Endodermal cell (in vitro differentiated cells): ENCODE measurements at regions not wholly inside any gene's neighbourhood (a gene's known extent, or its start where the extent isn't known, plus 50 kb on each side); places are given as distances from the start of the nearest gene placed in this dataset.

Experiments used
- DNase-seq: peaks from one replicate; pipeline ENCODE4 v3.0.0-alpha.2; 2017
- H3K27ac ChIP-seq: 2 replicates; pipeline ENCODE4 v1.5.1; 2013; ENCODE audit warnings: mild to moderate bottlenecking, low read depth, low read length, moderate library complexity
- H3K27me3 ChIP-seq: 2 replicates; pipeline ENCODE4 v1.6.1; 2013; ENCODE audit warnings: mild to moderate bottlenecking, low read length, moderate library complexity; ENCODE audit not compliant: insufficient read depth, control insufficient read depth, poor library complexity, severe bottlenecking
- H3K36me3 ChIP-seq: 2 replicates; pipeline ENCODE4 v1.7.0; 2013; ENCODE audit warnings: mild to moderate bottlenecking, low read length, moderate library complexity; ENCODE audit not compliant: control insufficient read depth, insufficient read depth
- H3K4me1 ChIP-seq: one replicate; pipeline ENCODE4 v1.7.0; 2013; ENCODE audit warnings: low read length; ENCODE audit not compliant: control insufficient read depth, insufficient read depth
- H3K4me3 ChIP-seq: 2 replicates; pipeline ENCODE4 v1.5.1; 2013; ENCODE audit warnings: mild to moderate bottlenecking, low read length, moderate library complexity
- H3K9ac ChIP-seq: 2 replicates; pipeline ENCODE4 v1.6.1; 2013; ENCODE audit warnings: mild to moderate bottlenecking, low read length, moderate library complexity; ENCODE audit not compliant: poor library complexity, severe bottlenecking; ENCODE audit errors: extremely low read depth
- H3K9me3 ChIP-seq: 2 replicates; pipeline ENCODE4 v1.6.1; 2013; ENCODE audit warnings: mild to moderate bottlenecking, low read length, moderate library complexity; ENCODE audit not compliant: control insufficient read depth
- H3K27ac Mint-ChIP-seq: 2 replicates; pipeline ENCODE4 v1.8.0; 2020; ENCODE audit warnings: mixed read lengths
- H3K27me3 Mint-ChIP-seq: 2 replicates; pipeline ENCODE4 v1.8.0; 2021; ENCODE audit warnings: mild to moderate bottlenecking, mixed read lengths; ENCODE audit not compliant: insufficient read depth
- H3K36me3 Mint-ChIP-seq: 2 replicates; pipeline ENCODE4 v1.8.0; 2020; ENCODE audit warnings: low read depth, mixed read lengths
- H3K4me1 Mint-ChIP-seq: 2 replicates; pipeline ENCODE4 v1.8.0; 2020; ENCODE audit warnings: mixed read lengths
- H3K4me3 Mint-ChIP-seq: 2 replicates; pipeline ENCODE4 v1.8.0; 2020; ENCODE audit warnings: mild to moderate bottlenecking, moderate library complexity, mixed read lengths
- H3K9me3 Mint-ChIP-seq: 2 replicates; pipeline ENCODE4 v1.8.0; 2020; ENCODE audit warnings: mild to moderate bottlenecking, mixed read lengths
- WGBS, 2 experiments: methylation state at CpG; one replicate each; pipeline versions ENCODE4 v1.1.5 to v1.1.7; 2013; ENCODE audit warnings: missing lambda C conversion rate in 2 of 2, mixed read lengths in 1 of 2; ENCODE audit not compliant: insufficient coverage in 1 of 2, insufficient read length in 1 of 2; 5-methylcytosine and 5-hydroxymethylcytosine counted together
- TF ChIP-seq, protein P1 (sequence below): fragments of 200-600 bp; sonication (generic); conservative IDR thresholded peaks from 2 replicates; pipeline ENCODE4 v1.5.0; 2021; ENCODE audit warnings: antibody characterized with exemption, mild to moderate bottlenecking

DNA sequence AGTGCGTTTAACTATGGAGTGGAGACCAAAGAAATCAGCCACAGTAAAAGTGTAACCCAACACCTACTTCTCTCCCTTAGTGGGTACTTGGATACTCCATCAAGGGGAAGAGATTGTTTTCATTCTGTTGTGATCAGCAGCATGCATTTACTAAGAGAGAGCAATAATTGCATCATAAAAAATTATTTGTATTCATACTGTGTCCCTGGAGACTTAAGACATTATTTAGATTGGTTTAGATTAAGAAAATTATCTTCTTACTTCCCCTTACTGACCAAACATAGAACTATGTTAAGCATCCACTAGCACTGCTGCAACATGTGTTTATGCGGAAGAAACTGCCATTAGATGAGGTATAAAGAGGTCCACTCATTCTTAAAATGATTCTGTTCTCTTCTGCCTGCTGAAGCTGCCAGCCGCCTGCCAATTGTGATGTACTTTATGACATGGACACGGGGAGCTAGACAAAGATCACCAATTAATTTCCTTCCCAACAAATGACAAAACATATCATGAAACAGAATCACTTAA lies 738.5 kb downstream of the DIAPH3 start:
- peaks cover 28% of the 10 kb centered on the region for H3K9me3 Mint-ChIP-seq
- H3K4me1 ChIP-seq: peaks cover 4% of the 10 kb centered on the region
- WGBS, 2 experiments: 85 to 94% methylated on average over 2 to 4 of the region's 4 CpGs
- no peak overlapping the region for H3K27ac ChIP-seq
- H3K4me3 Mint-ChIP-seq: no peak overlapping the region
- H3K4me1 Mint-ChIP-seq: peaks cover 9% of the 10 kb centered on the region
- no peaks in the 10 kb centered on the region for H3K36me3 ChIP-seq
- peaks cover 7% of the 10 kb centered on the region for H3K36me3 Mint-ChIP-seq
- H3K27ac Mint-ChIP-seq: no peak overlapping the region
- no peak overlapping the region for H3K4me3 ChIP-seq
- no peaks in the 10 kb centered on the region for H3K27me3 ChIP-seq
- H3K9ac ChIP-seq: no peak overlapping the region
- no peaks in the 10 kb centered on the region for H3K27me3 Mint-ChIP-seq
- TF ChIP-seq, protein P1, sequence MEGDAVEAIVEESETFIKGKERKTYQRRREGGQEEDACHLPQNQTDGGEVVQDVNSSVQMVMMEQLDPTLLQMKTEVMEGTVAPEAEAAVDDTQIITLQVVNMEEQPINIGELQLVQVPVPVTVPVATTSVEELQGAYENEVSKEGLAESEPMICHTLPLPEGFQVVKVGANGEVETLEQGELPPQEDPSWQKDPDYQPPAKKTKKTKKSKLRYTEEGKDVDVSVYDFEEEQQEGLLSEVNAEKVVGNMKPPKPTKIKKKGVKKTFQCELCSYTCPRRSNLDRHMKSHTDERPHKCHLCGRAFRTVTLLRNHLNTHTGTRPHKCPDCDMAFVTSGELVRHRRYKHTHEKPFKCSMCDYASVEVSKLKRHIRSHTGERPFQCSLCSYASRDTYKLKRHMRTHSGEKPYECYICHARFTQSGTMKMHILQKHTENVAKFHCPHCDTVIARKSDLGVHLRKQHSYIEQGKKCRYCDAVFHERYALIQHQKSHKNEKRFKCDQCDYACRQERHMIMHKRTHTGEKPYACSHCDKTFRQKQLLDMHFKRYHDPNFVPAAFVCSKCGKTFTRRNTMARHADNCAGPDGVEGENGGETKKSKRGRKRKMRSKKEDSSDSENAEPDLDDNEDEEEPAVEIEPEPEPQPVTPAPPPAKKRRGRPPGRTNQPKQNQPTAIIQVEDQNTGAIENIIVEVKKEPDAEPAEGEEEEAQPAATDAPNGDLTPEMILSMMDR: no peak
- DNase-seq: no peak
- H3K9me3 ChIP-seq: peaks cover 2% of the 10 kb centered on the region

DNA sequence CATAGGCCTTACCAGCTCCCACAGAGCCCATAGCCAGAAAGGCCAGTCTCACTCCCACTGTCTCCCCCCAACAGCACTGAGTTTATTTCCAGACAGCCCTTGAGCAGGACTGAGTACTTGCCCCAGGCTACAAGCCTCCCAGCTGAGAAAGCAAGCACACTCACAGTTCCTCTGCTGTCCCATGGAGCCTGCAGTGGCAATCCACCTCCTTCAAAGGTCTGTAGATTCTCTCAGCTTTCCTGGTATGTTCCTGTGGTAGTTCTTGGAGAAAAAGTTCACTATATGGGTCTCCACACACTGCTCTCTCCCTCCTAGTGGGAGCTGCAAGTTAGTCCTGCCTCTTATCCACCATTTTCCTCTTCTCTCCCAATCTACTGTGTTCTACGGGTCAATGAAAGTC lies 728.7 kb downstream of the DIAPH3 start:
- H3K27ac Mint-ChIP-seq: no peak overlapping the region
- peaks cover 63% of the 10 kb centered on the region for H3K9me3 Mint-ChIP-seq
- 76 to 100% methylated on average over 1 of the region's 1 CpG for WGBS, 2 experiments
- no peak for DNase-seq
- peaks cover 23% of the 10 kb centered on the region for H3K36me3 Mint-ChIP-seq
- no peak overlapping the region for H3K4me3 Mint-ChIP-seq
- Histone ChIP-seq H3K36me3 (no peaks in the 10 kb centered on the region), H3K4me1 (no peaks in the 10 kb centered on the region), H3K9ac (no peak overlapping the region), H3K4me3 (no peak overlapping the region), H3K27ac (no peak overlapping the region), H3K27me3 (no peaks in the 10 kb centered on the region), H3K9me3 (peaks cover 54% of the 10 kb centered on the region)
- H3K4me1 Mint-ChIP-seq: no peaks in the 10 kb centered on the region
- H3K27me3 Mint-ChIP-seq: peaks cover 11% of the 10 kb centered on the region
- TF ChIP-seq, protein P1: no peak

DNA sequence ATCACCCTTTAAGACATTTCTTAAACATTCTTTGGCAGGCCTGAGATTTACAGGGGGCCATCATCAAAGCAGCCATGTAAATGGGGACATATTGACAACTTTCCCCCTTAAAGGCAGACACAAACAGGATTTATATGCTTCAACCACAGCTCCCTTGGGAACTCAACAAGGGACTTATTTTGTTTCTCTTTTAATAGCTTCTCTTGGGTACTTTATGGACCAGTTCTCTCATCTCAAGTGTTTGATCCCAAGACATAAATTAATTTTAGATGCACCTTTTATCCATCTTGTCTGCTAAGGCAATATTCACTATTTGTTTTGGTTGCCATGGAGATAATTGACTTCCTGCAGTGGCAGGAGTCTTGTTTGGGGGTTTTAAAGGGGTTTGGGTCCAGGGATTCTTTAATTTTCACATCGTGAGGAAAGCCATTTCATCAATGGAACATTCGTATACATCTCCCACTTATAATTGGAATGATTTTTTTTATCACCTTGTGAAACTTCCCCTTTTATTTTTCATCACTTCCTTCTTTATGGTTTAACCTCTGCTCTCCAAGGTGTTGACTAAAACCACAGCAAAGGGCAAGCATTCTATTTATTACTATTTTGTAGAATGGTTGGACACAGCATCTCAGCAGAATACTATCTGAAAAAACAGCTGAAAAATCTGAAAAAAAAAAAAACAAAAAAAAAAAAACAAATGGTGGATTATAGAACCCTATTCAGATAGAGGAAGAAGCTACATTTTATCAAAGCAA lies 726.0 kb downstream of the DIAPH3 start:
- 95 to 100% methylated on average over 2 of the region's 2 CpGs for WGBS, 2 experiments
- peaks cover 20% of the 10 kb centered on the region for H3K36me3 Mint-ChIP-seq
- no peaks in the 10 kb centered on the region for H3K36me3 ChIP-seq
- TF ChIP-seq, protein P1: no peak
- no peak overlapping the region for H3K9ac ChIP-seq
- DNase-seq: no peak
- H3K9me3 ChIP-seq: peaks cover 35% of the 10 kb centered on the region
- no peak overlapping the region for H3K27ac Mint-ChIP-seq
- H3K4me1 ChIP-seq: no peaks in the 10 kb centered on the region
- peaks cover 20% of the 10 kb centered on the region for H3K27me3 Mint-ChIP-seq
- no peaks in the 10 kb centered on the region for H3K27me3 ChIP-seq
- no peak overlapping the region for H3K27ac ChIP-seq
- no peak overlapping the region for H3K4me3 Mint-ChIP-seq
- H3K4me3 ChIP-seq: no peak overlapping the region
- peaks cover 16% of the 10 kb centered on the region for H3K4me1 Mint-ChIP-seq
- H3K9me3 Mint-ChIP-seq: peaks cover 44% of the 10 kb centered on the region
